Breast epithelium (tissue), 4 donors: ENCODE measurements at regions not wholly inside any gene's neighbourhood (a gene's known extent, or its start where the extent isn't known, plus 50 kb on each side); places are given as distances from the start of the nearest gene placed in this dataset.

Source experiments
- DNase-seq, 2 donors: peaks; one replicate each; pipeline ENCODE4 v3.0.0-alpha.2; 2019; ENCODE audit warnings: low spot score in 2 of 2
- H3K27ac ChIP-seq, 2 donors: fragments of 200-600 bp; sonication (generic) in 1 of 2; one replicate each; pipeline ENCODE4 v1.5.1; 2016 to 2019; ENCODE audit warnings: mild to moderate bottlenecking in 1 of 2
- H3K27me3 ChIP-seq, 2 donors: fragments of 200-600 bp; sonication (generic) in 1 of 2; one replicate each; pipeline versions ENCODE4 v1.5.1 to v1.6.0; 2017 to 2019; ENCODE audit warnings: control low read depth in 1 of 2, mild to moderate bottlenecking in 1 of 2
- H3K36me3 ChIP-seq: fragments of 200-600 bp; one replicate; pipeline ENCODE4 v1.5.1; 2019
- H3K4me1 ChIP-seq, 2 donors: fragments of 200-600 bp; sonication (generic); one replicate each; pipeline ENCODE4 v1.5.1; 2016 to 2019; ENCODE audit warnings: control low read depth in 1 of 2
- H3K4me3 ChIP-seq, 3 donors: fragments of 200-600 bp; sonication (generic); 1 replicate in 2 of 3; 2 replicates in 1 of 3; pipeline ENCODE4 v1.5.1; 2016 to 2019; ENCODE audit warnings: mild to moderate bottlenecking in 3 of 3, moderate library complexity in 2 of 3
- H3K9me3 ChIP-seq, 2 donors: fragments of 200-600 bp; sonication (generic) in 1 of 2; one replicate each; pipeline ENCODE4 v1.5.1; 2016 to 2019; ENCODE audit warnings: control low read depth in 1 of 2
- CTCF ChIP-seq, 3 donors: fragments of 450-650 bp; IDR thresholded peaks; one replicate each; pipeline ENCODE4 v1.5.1; 2016 to 2017; ENCODE audit warnings: antibody characterized with exemption in 3 of 3, mild to moderate bottlenecking in 3 of 3, moderate library complexity in 3 of 3
- POLR2A ChIP-seq: fragments of 450-650 bp; IDR thresholded peaks from one replicate; pipeline ENCODE4 v1.6.1; 2016; ENCODE audit warnings: antibody characterized with exemption, mild to moderate bottlenecking, moderate library complexity
- POLR2AphosphoS5 ChIP-seq, 3 donors: sonication (generic); formaldehyde crosslinking; IDR thresholded peaks; one replicate each; pipeline ENCODE4 v1.6.1; 2017; ENCODE audit warnings: antibody characterized with exemption in 3 of 3
- intact Hi-C: fragments of 100-400 bp; cut with DNase I; formaldehyde crosslinking; loops from one replicate; pipeline ENCODE4 v1.15.1; 2023; ENCODE audit warnings: low total_unique reads

DNA sequence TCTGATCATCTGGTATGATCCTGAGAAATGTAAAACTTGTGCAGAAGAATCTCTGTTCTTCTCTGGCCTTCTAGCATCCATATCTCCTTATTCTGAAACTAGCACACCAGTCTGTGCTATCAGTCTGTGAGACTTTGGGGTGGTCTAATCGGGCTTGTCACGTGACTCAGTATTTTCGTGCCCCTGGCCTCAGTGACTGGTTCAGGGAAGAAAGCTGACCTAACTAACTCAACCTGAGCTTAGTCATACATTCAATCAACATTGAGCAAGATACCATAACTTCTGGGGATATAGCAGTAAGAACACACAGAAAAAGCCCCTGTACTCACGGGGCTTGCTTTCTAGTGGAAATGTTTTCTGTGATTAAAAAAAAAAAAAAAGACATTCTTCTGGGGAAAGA, 109.3 kb downstream of the DKK1 start:
- no peak overlapping the region for H3K27ac ChIP-seq
- TF ChIP-seq POLR2A: no peak
- no peak for TF ChIP-seq CTCF (IDR thresholded peaks at IDR 0.05)
- no peak for TF ChIP-seq POLR2AphosphoS5 (IDR thresholded peaks at IDR 0.05)
- DNase-seq: no peak
- intact Hi-C loops: no loop called here
- H3K27me3 ChIP-seq: no peaks in the 10 kb centered on the region
- no peaks in the 10 kb centered on the region for H3K4me1 ChIP-seq
- H3K36me3 ChIP-seq: no peaks in the 10 kb centered on the region
- H3K9me3 ChIP-seq: no peaks in the 10 kb centered on the region
- no peak overlapping the region for H3K4me3 ChIP-seq

DNA sequence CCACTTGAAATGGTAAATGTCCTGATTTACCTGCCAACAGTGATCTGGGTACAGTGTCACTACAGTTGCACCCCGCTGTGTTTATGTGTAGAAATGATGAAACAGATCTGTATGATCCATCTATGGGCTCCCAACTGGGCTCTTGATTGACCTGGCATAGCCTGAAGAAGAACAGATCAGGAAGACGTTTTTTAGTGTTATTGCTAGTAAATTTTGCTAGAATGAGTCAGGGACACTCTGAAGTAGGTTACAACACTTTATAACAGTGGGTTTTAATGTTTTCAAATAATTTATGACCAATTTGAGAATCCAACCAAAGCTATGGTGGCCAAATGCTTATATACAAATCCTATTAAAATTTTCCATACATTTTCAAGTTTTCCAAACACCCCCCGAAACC, 110.3 kb downstream of the DKK1 start:
- no peaks in the 10 kb centered on the region for H3K36me3 ChIP-seq
- no peak overlapping the region for H3K4me3 ChIP-seq
- TF ChIP-seq CTCF (IDR thresholded peaks at IDR 0.05) (no peak), POLR2AphosphoS5 (IDR thresholded peaks at IDR 0.05) (no peak), POLR2A (no peak)
- no peaks in the 10 kb centered on the region for H3K4me1 ChIP-seq
- intact Hi-C loops: no loop called here
- H3K27ac ChIP-seq: no peak overlapping the region
- no peak for DNase-seq
- H3K9me3 ChIP-seq: no peaks in the 10 kb centered on the region
- H3K27me3 ChIP-seq: no peaks in the 10 kb centered on the region

- Histone ChIP-seq H3K27ac (no peak overlapping the region), H3K4me1 (peaks cover 0 to 5% of the 10 kb centered on the region in 2 donors), H3K36me3 (no peaks in the 10 kb centered on the region), H3K9me3 (no peaks in the 10 kb centered on the region), H3K27me3 (no peaks in the 10 kb centered on the region), H3K4me3 (no peak overlapping the region)
- TF ChIP-seq POLR2A: no peak
- TF ChIP-seq POLR2AphosphoS5 (IDR thresholded peaks at IDR 0.05): no peak
- TF ChIP-seq CTCF (IDR thresholded peaks at IDR 0.05): no peak
- intact Hi-C loops: no loop called here
- DNase-seq: no peak
Measured at GRCh38 chr10:52434734-52435133, 120.7 kb downstream of the DKK1 start.

DNA sequence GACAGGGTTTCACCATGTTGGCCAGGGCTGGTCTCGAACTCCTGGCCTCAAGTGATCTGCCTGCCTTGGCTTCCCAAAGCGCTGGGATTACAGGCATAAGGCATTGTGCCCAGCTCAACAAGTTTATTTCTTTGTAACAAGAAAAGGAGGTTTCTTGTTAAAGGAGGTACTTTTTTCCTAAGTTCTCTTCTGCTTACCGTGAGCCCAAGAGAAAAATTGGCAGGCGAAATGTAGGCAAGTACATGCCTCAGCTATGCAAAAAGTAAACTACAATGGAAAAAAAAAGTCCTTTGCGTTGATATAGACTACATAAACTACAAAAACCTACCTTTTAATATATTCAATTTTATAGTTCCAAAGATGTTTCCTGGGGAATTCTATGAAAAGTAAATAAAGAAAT, 122.6 kb downstream of the DKK1 start:
- no peaks in the 10 kb centered on the region for H3K9me3 ChIP-seq
- no peak overlapping the region for H3K4me3 ChIP-seq
- no peak overlapping the region for H3K27ac ChIP-seq
- TF ChIP-seq POLR2A: no peak
- TF ChIP-seq CTCF (IDR thresholded peaks at IDR 0.05): no peak
- no peak for TF ChIP-seq POLR2AphosphoS5 (IDR thresholded peaks at IDR 0.05)
- intact Hi-C loops: no loop called here
- DNase-seq: no peak
- no peaks in the 10 kb centered on the region for H3K27me3 ChIP-seq
- no peaks in the 10 kb centered on the region for H3K36me3 ChIP-seq
- H3K4me1 ChIP-seq: peaks cover 0 to 5% of the 10 kb centered on the region in 2 donors

- Histone ChIP-seq H3K27ac (no peak overlapping the region), H3K27me3 (no peaks in the 10 kb centered on the region), H3K9me3 (no peaks in the 10 kb centered on the region), H3K36me3 (no peaks in the 10 kb centered on the region), H3K4me3 (no peak overlapping the region), H3K4me1 (peaks cover 0 to 5% of the 10 kb centered on the region in 2 donors)
- intact Hi-C loops: no loop called here
- TF ChIP-seq POLR2AphosphoS5 (IDR thresholded peaks at IDR 0.05): no peak
- no peak for TF ChIP-seq CTCF (IDR thresholded peaks at IDR 0.05)
- TF ChIP-seq POLR2A: no peak
- no peak for DNase-seq
Measured at GRCh38 chr10:52437205-52437646, 123.1 kb downstream of the DKK1 start.
